ENCODE measurements at regions not wholly inside any gene's neighbourhood (a gene's known extent, or its start where the extent isn't known, plus 50 kb on each side); places are given as distances from the start of the nearest gene placed in this dataset.

GRCh38 chr11:11709447-11710239 is 87.8 kb upstream of the GALNT18 start:
- no peak for TF ChIP-seq ARNTL (CRISPR knock-in tag; IDR thresholded peaks at IDR 0.05; ENCODE audit: borderline replicate concordance, low read depth)
- no peak for TF ChIP-seq OSR1 (CRISPR knock-in tag; IDR thresholded peaks at IDR 0.05)
- TF ChIP-seq ESRRG (CRISPR knock-in tag; IDR thresholded peaks at IDR 0.05) = no peak
- TF ChIP-seq CSRNP3 (CRISPR knock-in tag; IDR thresholded peaks at IDR 0.05) = no peak
- no peak for TF ChIP-seq ZNF565 (CRISPR knock-in tag; conservative IDR thresholded peaks at IDR 0.05; ENCODE audit: low read depth)
- TF ChIP-seq TOX (CRISPR knock-in tag; IDR thresholded peaks at IDR 0.05; ENCODE audit: borderline replicate concordance) = no peak
- no peak for TF ChIP-seq BACH2 (CRISPR knock-in tag; IDR thresholded peaks at IDR 0.05; ENCODE audit: borderline replicate concordance)
- TF ChIP-seq, protein P1, sequence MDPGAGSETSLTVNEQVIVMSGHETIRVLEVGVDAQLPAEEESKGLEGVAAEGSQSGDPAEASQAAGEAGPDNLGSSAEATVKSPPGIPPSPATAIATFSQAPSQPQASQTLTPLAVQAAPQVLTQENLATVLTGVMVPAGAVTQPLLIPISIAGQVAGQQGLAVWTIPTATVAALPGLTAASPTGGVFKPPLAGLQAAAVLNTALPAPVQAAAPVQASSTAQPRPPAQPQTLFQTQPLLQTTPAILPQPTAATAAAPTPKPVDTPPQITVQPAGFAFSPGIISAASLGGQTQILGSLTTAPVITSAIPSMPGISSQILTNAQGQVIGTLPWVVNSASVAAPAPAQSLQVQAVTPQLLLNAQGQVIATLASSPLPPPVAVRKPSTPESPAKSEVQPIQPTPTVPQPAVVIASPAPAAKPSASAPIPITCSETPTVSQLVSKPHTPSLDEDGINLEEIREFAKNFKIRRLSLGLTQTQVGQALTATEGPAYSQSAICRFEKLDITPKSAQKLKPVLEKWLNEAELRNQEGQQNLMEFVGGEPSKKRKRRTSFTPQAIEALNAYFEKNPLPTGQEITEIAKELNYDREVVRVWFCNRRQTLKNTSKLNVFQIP (CRISPR knock-in tag; IDR thresholded peaks at IDR 0.05; ENCODE audit: borderline replicate concordance, low read depth) = no peak
- no peak for TF ChIP-seq ZFP30 (CRISPR knock-in tag; IDR thresholded peaks at IDR 0.05)
- TF ChIP-seq PATZ1 (CRISPR knock-in tag; IDR thresholded peaks at IDR 0.05; ENCODE audit: borderline replicate concordance) = no peak
- TF ChIP-seq CREB5 (CRISPR knock-in tag; IDR thresholded peaks at IDR 0.05; ENCODE audit: low read depth) = no peak
